Osteoblast (primary cell): ENCODE measurements at regions not wholly inside any gene's neighbourhood (a gene's known extent, or its start where the extent isn't known, plus 50 kb on each side); places are given as distances from the start of the nearest gene placed in this dataset.

Source experiments
- DNase-seq: peaks from one replicate; pipeline ENCODE4 v3.0.0; 2011; ENCODE audit warnings: low spot score, mixed read lengths; ENCODE audit not compliant: insufficient read length; ENCODE audit errors: missing footprints
- H2AFZ ChIP-seq: 2 replicates; pipeline ENCODE4 v1.6.0; 2011; ENCODE audit warnings: mild to moderate bottlenecking, low read length
- H3K27ac ChIP-seq: 2 replicates; pipeline ENCODE4 v1.5.1; 2011; ENCODE audit warnings: mild to moderate bottlenecking, low read depth, low read length, moderate library complexity
- H3K27me3 ChIP-seq: 2 replicates; pipeline ENCODE4 v1.6.0; 2012; ENCODE audit warnings: mild to moderate bottlenecking, control low read depth, inconsistent platforms, low read length, moderate library complexity; ENCODE audit not compliant: insufficient read depth
- H3K36me3 ChIP-seq: 2 replicates; pipeline ENCODE4 v1.5.1; 2011; ENCODE audit warnings: mild to moderate bottlenecking, low read length, control low read depth, moderate library complexity; ENCODE audit not compliant: insufficient read depth
- H3K4me1 ChIP-seq: 2 replicates; pipeline ENCODE4 v1.5.1; 2011; ENCODE audit warnings: mild to moderate bottlenecking, low read length, control low read depth, moderate library complexity; ENCODE audit not compliant: insufficient read depth
- H3K4me2 ChIP-seq: 2 replicates; pipeline ENCODE4 v1.6.0; 2011; ENCODE audit warnings: mild to moderate bottlenecking, low read length; ENCODE audit not compliant: insufficient read depth
- H3K4me3 ChIP-seq: fragments of 200-600 bp; sonication (generic); 3 replicates; pipeline ENCODE4 v1.5.1; 2012; ENCODE audit warnings: mild to moderate bottlenecking, low read length, inconsistent platforms; ENCODE audit not compliant: insufficient read depth
- H3K79me2 ChIP-seq: 2 replicates; pipeline ENCODE4 v1.6.0; 2012; ENCODE audit warnings: mild to moderate bottlenecking, low read length, control low read depth, inconsistent platforms; ENCODE audit not compliant: insufficient read depth
- H3K9me3 ChIP-seq: 2 replicates; pipeline ENCODE4 v1.5.1; 2011; ENCODE audit warnings: low read depth, low read length, control low read depth
- H4K20me1 ChIP-seq: 2 replicates; pipeline ENCODE4 v1.6.0; 2012; ENCODE audit warnings: mild to moderate bottlenecking, low read length, control low read depth; ENCODE audit not compliant: insufficient read depth
- CTCF ChIP-seq: IDR thresholded peaks from 2 replicates; pipeline ENCODE4 v1.5.1; 2011; ENCODE audit warnings: mild to moderate bottlenecking, low read depth, low read length, moderate library complexity; ENCODE audit errors: extremely low read depth

DNA sequence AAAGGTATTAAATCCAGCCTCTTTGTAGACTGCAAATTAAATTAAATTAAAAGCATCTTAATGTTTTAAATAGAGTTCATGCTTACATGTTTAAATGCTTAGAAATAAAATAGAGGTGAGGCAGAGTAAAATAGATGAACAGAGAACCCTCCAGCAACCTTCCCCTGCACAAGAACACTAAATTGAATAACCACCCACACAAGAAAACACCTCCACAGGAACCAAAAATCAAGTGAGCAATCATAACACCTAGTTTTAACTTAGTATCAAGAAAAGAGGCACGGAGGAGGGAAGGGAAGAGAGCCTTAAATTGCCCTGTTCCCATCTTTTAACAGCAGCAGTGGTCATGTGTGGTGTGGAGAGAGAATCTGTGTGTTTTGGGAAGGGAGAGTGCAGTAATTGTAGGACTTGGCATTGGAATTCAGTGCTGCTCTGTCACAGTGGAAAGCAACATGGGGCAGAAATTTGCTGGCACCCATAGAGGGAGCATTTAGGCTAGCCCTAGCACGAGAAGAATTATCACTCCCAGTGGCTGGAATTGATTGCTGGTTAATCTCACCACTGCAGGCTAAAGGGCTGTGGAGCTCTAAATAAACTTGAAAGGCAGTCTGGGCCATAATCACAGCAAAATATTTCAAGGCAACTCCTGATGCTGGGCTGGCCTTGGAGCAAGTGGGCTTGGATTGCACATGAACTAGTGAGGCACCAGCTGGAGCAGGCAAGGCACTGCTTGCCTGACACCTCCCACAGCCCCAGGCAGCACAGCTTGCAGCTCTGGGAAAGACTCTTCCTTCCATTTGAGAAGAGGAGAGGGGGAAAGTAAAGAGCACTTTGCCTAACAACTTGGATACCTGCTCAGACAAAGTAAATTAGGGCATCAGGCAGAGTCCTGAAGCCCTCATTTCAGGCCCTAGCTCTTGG is 1478.8 kb downstream of the NCAM2 start:
- H2AFZ ChIP-seq, result no peak overlapping the region
- H3K36me3 ChIP-seq, result no peaks in the 10 kb centered on the region
- H3K79me2 ChIP-seq, result no peaks in the 10 kb centered on the region
- H3K27ac ChIP-seq, result no peak overlapping the region
- no peak overlapping the region for H3K4me3 ChIP-seq
- no peak for DNase-seq
- H3K27me3 ChIP-seq, result no peaks in the 10 kb centered on the region
- no peaks in the 10 kb centered on the region for H4K20me1 ChIP-seq
- TF ChIP-seq CTCF, result no peak
- peaks cover 5% of the 10 kb centered on the region for H3K9me3 ChIP-seq
- H3K4me2 ChIP-seq, result no peak overlapping the region
- H3K4me1 ChIP-seq, result no peaks in the 10 kb centered on the region

DNA sequence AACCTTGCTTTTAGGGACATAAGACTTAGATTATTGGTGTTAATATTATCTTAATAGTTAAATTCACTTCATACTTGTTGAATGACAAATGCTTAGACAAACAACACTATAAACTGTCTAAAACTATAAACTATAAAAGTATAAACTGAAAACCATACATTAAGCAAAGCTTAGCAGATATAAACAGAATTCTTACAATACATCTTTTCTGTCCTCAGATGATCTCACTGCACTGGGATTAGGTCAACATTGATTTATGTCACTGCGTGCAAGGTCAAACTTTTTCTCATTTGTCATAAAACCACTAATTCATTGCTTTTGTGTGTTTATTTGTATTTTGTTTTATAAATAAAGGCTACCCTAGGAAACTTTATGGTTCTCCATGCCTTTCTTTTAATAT is 1491.8 kb downstream of the NCAM2 start:
- no peak for TF ChIP-seq CTCF
- Histone ChIP-seq H3K4me1 (no peaks in the 10 kb centered on the region), H3K9me3 (no peaks in the 10 kb centered on the region), H4K20me1 (no peaks in the 10 kb centered on the region), H3K79me2 (no peaks in the 10 kb centered on the region), H2AFZ (no peak overlapping the region), H3K27me3 (no peaks in the 10 kb centered on the region), H3K4me2 (no peak overlapping the region), H3K36me3 (no peaks in the 10 kb centered on the region), H3K4me3 (no peak overlapping the region), H3K27ac (no peak overlapping the region)
- no peak for DNase-seq

- no peaks in the 10 kb centered on the region for H3K9me3 ChIP-seq
- H3K27me3 ChIP-seq, result no peaks in the 10 kb centered on the region
- H3K4me3 ChIP-seq, result no peak overlapping the region
- H3K36me3 ChIP-seq, result no peaks in the 10 kb centered on the region
- no peak for TF ChIP-seq CTCF
- H3K79me2 ChIP-seq, result no peaks in the 10 kb centered on the region
- no peak overlapping the region for H2AFZ ChIP-seq
- no peak overlapping the region for H3K27ac ChIP-seq
- H3K4me1 ChIP-seq, result no peaks in the 10 kb centered on the region
- no peak for DNase-seq
- no peaks in the 10 kb centered on the region for H4K20me1 ChIP-seq
- H3K4me2 ChIP-seq, result no peak overlapping the region
These were observed 1518.0 kb downstream of the NCAM2 start for GRCh38 chr21:22516230-22516629.

- H4K20me1 ChIP-seq, result no peaks in the 10 kb centered on the region
- H3K27me3 ChIP-seq, result no peaks in the 10 kb centered on the region
- no peak overlapping the region for H3K4me3 ChIP-seq
- no peaks in the 10 kb centered on the region for H3K79me2 ChIP-seq
- H3K4me1 ChIP-seq, result no peaks in the 10 kb centered on the region
- peaks cover 5% of the 10 kb centered on the region for H3K9me3 ChIP-seq
- TF ChIP-seq CTCF, result no peak
- H3K4me2 ChIP-seq, result no peak overlapping the region
- H2AFZ ChIP-seq, result no peak overlapping the region
- no peaks in the 10 kb centered on the region for H3K36me3 ChIP-seq
- no peak for DNase-seq
- no peak overlapping the region for H3K27ac ChIP-seq
These were observed 1537.4 kb downstream of the NCAM2 start for GRCh38 chr21:22535630-22536029.
